NB4 (cell line): ENCODE measurements at regions not wholly inside any gene's neighbourhood (a gene's known extent, or its start where the extent isn't known, plus 50 kb on each side); places are given as distances from the start of the nearest gene placed in this dataset.

Experiments used
- CTCF ChIP-seq: IDR thresholded peaks from one replicate; pipeline ENCODE4 v1.5.1; 2012; ENCODE audit warnings: low read depth, low read length
- MAX ChIP-seq: IDR thresholded peaks from 2 replicates; pipeline ENCODE4 v1.6.1; 2011; ENCODE audit warnings: low read depth, low read length
- POLR2A ChIP-seq: IDR thresholded peaks from 2 replicates; pipeline ENCODE4 v1.6.1; 2011; ENCODE audit warnings: mild to moderate bottlenecking; ENCODE audit not compliant: insufficient read length; ENCODE audit errors: extremely low read depth

- no peak for TF ChIP-seq CTCF
- no peak for TF ChIP-seq POLR2A
- no peak for TF ChIP-seq MAX
Observed at GRCh38 chr1:14109276-14109635, 409.3 kb downstream of the PRDM2 start.
